ENCODE measurements at regions not wholly inside any gene's neighbourhood (a gene's known extent, or its start where the extent isn't known, plus 50 kb on each side); places are given as distances from the start of the nearest gene placed in this dataset.

- no peak for DNase-seq
These were observed 59.5 kb downstream of the ZIC5 start for GRCh38 chr13:99911965-99912566.

GRCh38 chr13:99911069-99911964 lies 60.2 kb downstream of the ZIC5 start:
- no peak for DNase-seq

DNA sequence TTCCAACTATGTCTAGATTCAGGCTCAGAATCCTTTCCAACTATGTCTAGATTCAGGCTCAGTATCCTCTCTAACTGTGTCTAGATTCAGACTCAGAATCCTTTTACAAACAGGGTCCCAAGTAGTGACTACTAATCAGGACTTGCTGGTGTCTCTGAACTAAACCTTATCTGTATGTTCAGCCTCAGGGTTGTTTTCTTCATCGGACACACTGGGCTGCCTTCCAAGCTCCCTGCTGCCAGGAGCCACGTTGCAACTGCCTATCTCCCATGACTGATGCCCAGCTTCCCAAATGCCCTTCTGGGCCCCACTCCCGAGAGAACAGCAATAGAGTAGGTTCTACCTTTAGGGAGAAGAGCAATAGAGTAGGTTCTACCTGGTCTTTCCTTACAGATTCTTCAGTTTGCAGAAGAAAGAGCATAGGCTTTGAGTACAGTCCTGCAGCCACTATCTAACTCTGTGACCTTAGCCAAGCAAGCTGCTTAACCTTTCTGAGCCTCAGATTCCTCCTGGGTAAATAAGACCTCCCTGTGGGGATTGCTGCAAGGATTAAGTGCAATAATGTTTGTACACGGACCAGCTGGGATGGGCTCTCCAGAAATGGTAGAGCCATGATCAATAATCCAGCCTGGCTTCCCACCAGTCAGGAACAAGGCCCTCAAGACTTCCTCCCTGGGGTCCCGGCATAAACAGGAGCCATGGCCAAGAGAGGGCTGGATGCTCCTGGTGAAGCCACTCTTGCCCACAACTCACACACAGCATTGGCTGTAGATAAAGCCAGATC lies 61.5 kb downstream of the ZIC5 start:
- no peak for DNase-seq

DNA sequence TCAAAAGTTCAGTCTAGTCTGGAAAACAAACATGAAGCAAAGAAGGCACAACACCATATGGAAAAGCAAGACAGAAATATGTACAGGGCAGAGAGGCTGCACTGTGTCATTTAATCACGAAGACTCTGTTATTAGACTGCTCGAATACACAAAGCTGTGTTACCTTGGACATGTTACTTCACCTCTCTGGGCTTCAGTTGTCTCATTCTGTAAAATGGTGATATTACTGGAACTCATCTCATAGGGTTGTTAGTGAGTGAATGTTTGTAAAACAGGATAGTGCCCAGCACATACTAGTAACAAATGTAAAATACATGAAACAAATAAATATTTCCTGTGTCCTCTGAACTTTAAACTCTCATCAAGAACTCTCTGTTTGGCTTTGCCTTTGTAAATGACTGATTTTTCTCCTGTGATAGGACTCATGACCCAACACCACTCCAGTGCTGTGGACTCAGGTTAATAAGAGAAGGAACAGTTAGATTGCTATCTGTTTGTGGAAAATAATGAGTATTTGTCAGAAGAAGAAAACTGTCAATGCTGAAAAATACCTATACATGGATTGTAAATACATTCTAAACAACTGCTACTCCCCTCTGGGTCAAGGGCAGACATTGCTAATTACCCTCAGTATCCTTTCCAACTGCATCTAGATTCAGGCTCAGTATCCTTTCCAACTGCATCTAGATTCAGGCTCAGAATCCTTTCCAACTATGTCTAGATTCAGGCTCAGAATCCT lies 62.3 kb downstream of the ZIC5 start:
- no peak for DNase-seq

DNA sequence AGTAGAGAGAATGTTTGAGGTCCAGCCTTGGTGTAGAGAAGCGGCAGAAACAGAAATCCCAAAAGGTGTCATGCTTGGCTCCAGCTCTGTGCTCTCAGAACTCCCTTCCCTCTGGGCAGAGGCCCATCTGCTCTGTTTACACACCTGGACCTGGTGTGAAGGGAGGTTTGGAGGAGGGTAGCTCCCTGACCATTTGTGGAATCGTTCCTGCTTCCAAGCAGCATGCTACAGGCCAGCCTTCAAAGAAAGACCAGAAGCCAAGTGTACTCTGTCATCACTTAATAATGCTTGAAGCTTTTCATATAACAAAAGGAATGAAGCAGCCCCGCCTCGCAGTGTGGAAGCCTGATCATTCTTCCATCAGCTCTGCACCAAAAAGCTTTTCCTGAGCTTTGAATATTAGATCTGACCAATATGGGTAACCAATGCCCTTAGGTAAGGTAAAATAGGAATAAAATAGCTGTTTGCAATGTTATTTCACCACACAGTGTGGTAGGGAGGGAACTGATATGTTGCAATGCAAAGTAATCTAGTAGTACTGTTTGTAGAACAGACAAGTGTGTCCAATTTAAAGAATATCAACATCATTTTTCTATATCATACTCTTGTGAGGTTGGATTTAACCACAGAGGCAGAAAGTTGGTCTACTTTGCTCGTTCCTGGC lies 63.3 kb downstream of the ZIC5 start:
- no peak for DNase-seq

DNA sequence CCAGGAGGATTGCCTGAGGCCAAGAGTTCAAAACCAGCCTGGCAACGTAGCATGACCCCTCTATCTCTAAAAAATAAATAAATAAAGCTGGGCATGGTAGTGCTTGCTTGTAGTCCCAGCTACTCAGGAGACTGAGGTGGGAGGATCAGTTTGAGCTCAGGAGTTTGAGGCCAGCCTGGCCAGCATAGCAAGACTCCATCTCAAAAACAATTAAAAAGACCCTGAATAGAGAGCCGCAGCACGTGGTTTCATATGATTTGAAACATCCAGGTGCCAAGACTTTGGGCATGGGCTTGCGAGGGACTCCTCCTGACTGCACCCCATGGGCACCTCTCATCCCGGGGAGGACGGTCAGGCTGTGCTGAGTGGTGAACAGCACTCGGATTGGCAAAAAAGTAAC lies 63.9 kb downstream of the ZIC5 start:
- no peak for DNase-seq

- no peak for DNase-seq
These were observed 64.5 kb downstream of the ZIC5 start for GRCh38 chr13:99907038-99907437.

DNA sequence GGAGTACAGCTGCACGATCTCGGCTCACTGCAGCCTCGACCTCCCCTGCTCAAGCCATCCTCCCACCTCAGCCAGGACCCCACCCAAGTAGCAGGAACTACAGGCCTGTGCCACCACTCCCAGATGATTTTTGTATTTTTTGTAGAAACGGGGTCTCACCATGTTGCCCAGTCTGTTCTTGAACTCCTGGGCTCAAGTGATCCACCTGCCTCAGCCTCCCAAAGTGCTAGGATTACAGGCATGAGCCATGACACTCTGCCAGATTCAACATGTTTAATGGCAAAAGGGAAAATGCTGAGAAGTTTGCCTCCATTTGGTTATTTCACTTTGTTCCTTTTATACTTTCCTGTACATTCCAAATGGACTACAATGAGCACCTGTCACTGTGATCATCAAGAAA lies 65.8 kb downstream of the ZIC5 start:
- no peak for DNase-seq

GRCh38 chr13:99905224-99905623 lies 66.3 kb downstream of the ZIC5 start:
- no peak for DNase-seq

DNA sequence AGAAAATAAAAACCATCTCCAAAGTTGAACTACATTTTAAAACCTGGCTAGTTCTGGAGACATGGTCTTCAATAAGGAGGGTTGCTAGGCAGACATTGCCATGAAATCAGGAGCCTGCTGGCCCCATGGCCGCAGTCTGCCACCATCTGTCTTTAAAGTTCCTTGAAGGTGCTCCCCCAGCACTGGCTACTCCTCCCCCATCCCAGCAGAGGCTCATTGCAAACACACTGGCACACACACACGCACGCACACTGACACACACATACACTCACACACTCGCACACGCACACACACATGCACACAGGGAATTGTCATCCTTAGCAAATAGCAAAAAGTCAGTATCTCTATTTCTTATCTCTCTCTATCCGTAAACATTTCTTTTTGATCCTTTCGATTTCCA lies 68.4 kb downstream of the ZIC5 start:
- no peak for DNase-seq

DNA sequence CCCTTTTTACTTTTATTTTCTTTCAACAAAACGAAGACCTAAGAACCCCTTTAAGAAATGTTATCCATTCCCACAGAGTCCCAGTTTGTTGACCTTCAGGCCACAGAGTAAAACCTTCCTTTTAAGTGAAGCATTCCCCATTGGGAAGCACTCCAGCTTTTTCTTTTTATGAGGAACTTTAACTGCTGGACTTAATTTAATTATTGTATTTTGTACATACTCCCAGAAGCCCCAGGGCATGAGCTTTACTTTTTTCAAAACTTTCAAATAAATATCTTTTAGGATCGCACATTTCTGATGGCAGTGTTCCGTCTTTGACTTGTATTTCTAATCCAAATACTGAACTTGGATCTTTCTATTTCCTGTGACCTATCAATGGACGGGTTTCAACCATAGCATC lies 68.9 kb downstream of the ZIC5 start:
- DNase-seq: no peak

DNA sequence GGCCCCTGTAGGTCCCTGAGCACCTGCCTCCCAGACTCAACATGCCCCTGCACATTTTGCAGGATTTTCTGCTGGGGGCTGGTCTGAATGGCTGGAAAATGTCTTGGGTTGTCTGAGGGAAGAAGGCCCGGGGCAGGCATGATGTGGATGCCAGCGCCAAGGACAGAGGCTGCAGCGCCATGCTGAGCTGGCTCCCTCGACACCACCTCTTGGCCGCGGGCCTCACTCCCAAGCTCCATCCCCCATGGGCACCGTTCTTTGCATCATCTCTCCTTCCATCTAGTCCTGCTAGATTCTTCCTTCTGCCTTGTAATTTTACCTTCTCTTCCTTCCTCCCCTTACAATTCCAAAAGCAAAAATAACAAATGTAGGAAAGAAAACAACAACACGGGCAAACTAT lies 70.6 kb downstream of the ZIC5 start:
- DNase-seq: no peak

DNA sequence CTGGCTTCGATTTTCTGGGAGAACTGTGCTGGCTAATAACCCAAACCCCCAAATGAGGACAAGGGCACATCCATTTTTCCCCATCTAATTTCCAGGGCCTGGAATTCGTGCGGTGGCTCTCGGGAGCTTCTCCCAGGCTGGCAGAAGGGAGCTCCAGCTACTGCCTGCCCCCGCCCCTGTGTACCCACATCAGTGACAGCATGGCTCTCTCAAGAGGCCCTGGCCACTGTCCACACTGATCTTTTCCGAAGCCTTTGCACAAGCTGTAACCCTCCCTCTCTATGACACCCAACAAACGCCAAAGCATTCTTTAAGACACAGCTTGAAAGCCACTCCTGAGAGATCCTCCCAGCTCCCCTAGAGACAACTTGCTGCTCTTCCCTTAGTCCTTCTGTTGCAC lies 73.1 kb downstream of the ZIC5 start:
- no peak for DNase-seq

- no peak for DNase-seq
These were observed 74.5 kb downstream of the ZIC5 start for GRCh38 chr13:99897076-99897440.

- no peak for DNase-seq
These were observed 75.0 kb downstream of the ZIC5 start for GRCh38 chr13:99896369-99897075.

DNA sequence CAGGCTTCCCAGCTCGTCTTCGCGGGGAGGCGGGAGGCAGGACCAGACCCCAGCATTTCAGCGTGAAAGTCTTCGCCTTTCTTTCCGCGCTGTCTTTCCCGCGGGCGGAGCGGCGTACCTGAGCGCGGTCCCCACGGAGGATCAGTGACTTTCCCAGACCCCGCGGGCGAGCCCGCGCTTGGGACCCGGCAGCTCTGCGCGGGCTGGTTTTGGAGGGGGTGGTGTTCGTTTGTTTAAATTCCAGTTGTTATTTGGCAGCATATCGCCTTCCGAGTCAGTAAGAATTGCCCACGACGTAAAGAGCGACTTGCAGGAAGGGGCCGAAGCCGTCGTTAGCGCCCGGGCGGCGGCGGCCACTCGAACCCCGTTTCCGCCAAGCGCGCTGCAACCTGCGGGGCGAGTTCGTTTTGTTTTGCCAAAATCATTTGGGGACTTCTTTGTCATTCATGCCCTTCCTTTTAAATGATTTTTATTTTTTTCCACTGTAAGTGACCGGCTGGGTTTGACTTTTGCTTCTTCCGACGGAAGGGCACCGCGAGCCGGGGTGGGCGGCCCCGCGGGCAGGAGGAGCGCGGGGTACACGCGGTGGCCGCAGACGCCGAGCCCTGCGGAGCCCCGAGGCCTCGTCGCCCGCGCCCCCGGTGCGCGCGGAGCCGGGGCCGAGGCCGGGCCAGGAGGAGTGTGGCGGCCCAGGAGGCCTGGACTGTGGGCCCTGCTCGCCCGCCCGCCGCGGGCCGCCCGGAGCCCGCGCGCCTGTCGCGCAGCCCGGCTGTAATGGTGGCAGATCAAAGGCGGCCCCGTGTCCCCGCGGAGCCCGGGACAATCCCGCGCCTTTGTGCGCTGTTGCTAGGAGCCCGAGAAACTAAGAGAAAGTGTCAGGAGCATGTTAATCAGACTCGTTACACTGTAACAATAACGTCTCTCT lies 75.9 kb downstream of the ZIC5 start:
- no peak for DNase-seq

GRCh38 chr13:99894840-99895443 lies 76.6 kb downstream of the ZIC5 start:
- no peak for DNase-seq

- DNase-seq: no peak
These were observed 77.3 kb downstream of the ZIC5 start for GRCh38 chr13:99894105-99894839.

DNA sequence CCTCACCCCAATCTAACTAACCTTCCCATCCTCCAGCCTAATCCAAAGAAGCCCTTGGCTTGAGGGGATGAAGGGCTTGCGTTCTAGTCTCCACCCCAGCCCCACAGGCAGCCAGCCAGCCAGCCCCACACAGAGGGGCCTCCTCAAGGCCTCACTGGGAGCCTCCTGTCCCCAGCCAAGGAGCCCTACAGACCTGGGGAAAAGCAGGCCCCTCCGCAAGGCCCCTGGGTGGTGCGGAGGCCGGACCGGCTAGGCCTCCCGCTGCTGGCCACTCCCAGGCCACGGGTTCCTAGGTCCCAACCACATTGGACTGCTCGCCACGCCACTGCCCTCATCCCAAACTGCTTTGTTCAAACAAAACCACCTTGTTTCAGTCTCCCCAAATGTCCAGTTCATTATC lies 78.0 kb downstream of the ZIC5 start:
- DNase-seq: no peak

Measured in hippocampal formation (tissue), 2 donors.